ENCODE measurements at regions not wholly inside any gene's neighbourhood (a gene's known extent, or its start where the extent isn't known, plus 50 kb on each side); places are given as distances from the start of the nearest gene placed in this dataset.

DNA sequence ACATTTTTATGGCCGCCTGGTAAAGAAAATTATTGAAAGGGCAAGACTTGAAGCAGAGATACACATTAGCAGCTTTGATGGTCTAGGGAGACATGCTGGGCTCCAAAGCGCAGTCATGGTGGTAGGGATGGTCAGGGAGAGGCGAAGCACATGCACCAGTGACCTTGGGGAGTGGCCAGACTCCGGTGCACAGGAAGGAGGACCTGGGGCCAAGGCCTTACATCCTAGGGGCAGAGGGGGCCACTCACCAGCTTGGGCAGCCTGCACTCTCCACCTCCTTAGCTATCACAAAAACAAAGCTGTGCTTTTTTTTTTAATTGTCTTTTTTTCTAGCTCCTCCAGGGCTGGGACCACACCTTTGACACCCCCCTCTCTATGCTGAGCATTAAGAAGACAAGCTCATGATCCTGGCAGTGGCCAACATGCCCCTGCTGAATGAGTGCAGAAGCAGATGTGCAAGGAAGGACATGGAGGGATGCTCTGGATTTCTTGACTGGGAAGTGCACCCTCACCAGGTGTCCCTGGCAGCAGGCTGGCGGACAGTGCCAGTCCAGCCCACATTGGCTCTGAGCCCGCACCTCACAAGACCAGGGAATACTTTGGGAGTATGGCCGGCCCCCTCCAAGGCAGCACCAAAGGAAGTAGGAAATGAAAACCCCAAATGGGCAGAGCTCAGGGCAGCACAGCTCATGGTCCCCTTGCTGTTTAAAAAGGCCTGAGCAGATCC, 619.9 kb downstream of the TBC1D22A start:
- H2BK12ac ChIP-seq (ENCODE audit: low read length): no peak overlapping the region
- no CpG with 5 or more reads among the region's 7 CpGs for WGBS, 2 donors (ENCODE audit: extremely low coverage in 2 of 2, insufficient read length in 2 of 2, insufficient replicate concordance in 1 of 2)
- no peak overlapping the region for H3K4me3 ChIP-seq (ENCODE audit: low read length in 2 of 2)
- no peak overlapping the region for H2BK5ac ChIP-seq (ENCODE audit: low read length)
- H3K36me3 ChIP-seq (replicated peaks in 1 of 2; ENCODE audit: control insufficient read depth in 2 of 2, insufficient read depth in 2 of 2, low read length in 2 of 2): no peaks in the 10 kb centered on the region
- no peak overlapping the region for H2BK120ac ChIP-seq (ENCODE audit: low read depth, low read length)
- H3K9me3 ChIP-seq (replicated peaks in 1 of 2; ENCODE audit: control insufficient read depth in 2 of 2, insufficient read depth in 1 of 2, low read depth in 1 of 2, low read length in 2 of 2): peaks cover 0 to 52% of the 10 kb centered on the region in 2 donors
- H3K27ac ChIP-seq (replicated peaks; ENCODE audit: low read length): no peak overlapping the region
- no peak overlapping the region for H2BK15ac ChIP-seq (ENCODE audit: low read length)
- H2AFZ ChIP-seq (ENCODE audit: low read length): no peak overlapping the region
- no peaks in the 10 kb centered on the region for H3K4me1 ChIP-seq (ENCODE audit: control insufficient read depth in 2 of 2, insufficient read depth in 1 of 2, low read depth in 1 of 2, low read length in 2 of 2)
- H3K4ac ChIP-seq (ENCODE audit: low read length): no peak overlapping the region
- H2AK5ac ChIP-seq (ENCODE audit: low read depth, low read length): no peak overlapping the region
- H3K27me3 ChIP-seq (ENCODE audit: control insufficient read depth in 3 of 3, insufficient read depth in 3 of 3, low read depth in 1 of 3, low read length in 3 of 3): no peaks in the 10 kb centered on the region
- no peak overlapping the region for H3K18ac ChIP-seq (ENCODE audit: low read length)
- no peak overlapping the region for H3K14ac ChIP-seq (ENCODE audit: low read length)
- no peak overlapping the region for H3K9ac ChIP-seq (ENCODE audit: low read depth, low read length, poor library complexity)
- DNase-seq (ENCODE audit: low spot score): no peak
- H4K8ac ChIP-seq (ENCODE audit: low read depth, low read length): no peak overlapping the region
- no peak overlapping the region for H3K4me2 ChIP-seq (ENCODE audit: insufficient read depth, low read length, poor library complexity, severe bottlenecking)
- no peak overlapping the region for H3K23ac ChIP-seq (ENCODE audit: low read depth, low read length, poor library complexity)
- no peak overlapping the region for H4K91ac ChIP-seq (ENCODE audit: low read depth, low read length, poor library complexity)
- no peaks in the 10 kb centered on the region for H3K79me1 ChIP-seq (ENCODE audit: low read depth, low read length)

GRCh38 chr22:47381240-47381639, 618.8 kb downstream of the TBC1D22A start:
- Histone ChIP-seq H4K91ac (ENCODE audit: low read depth, low read length, poor library complexity) (no peak overlapping the region), H3K23ac (ENCODE audit: low read depth, low read length, poor library complexity) (no peak overlapping the region), H3K18ac (ENCODE audit: low read length) (no peak overlapping the region), H3K9ac (ENCODE audit: low read depth, low read length, poor library complexity) (no peak overlapping the region), H2BK5ac (ENCODE audit: low read length) (no peak overlapping the region), H4K8ac (ENCODE audit: low read depth, low read length) (no peak overlapping the region), H3K4me2 (ENCODE audit: insufficient read depth, low read length, poor library complexity, severe bottlenecking) (no peak overlapping the region), H2BK12ac (ENCODE audit: low read length) (no peak overlapping the region), H3K4me1 (ENCODE audit: control insufficient read depth in 2 of 2, insufficient read depth in 1 of 2, low read depth in 1 of 2, low read length in 2 of 2) (no peaks in the 10 kb centered on the region), H2BK15ac (ENCODE audit: low read length) (no peak overlapping the region), H2BK120ac (ENCODE audit: low read depth, low read length) (no peak overlapping the region), H3K4me3 (ENCODE audit: low read length in 2 of 2) (no peak overlapping the region), H3K27me3 (ENCODE audit: control insufficient read depth in 3 of 3, insufficient read depth in 3 of 3, low read depth in 1 of 3, low read length in 3 of 3) (no peaks in the 10 kb centered on the region), H3K36me3 (replicated peaks in 1 of 2; ENCODE audit: control insufficient read depth in 2 of 2, insufficient read depth in 2 of 2, low read length in 2 of 2) (no peaks in the 10 kb centered on the region), H3K79me1 (ENCODE audit: low read depth, low read length) (no peaks in the 10 kb centered on the region), H3K4ac (ENCODE audit: low read length) (no peak overlapping the region), H3K9me3 (replicated peaks in 1 of 2; ENCODE audit: control insufficient read depth in 2 of 2, insufficient read depth in 1 of 2, low read depth in 1 of 2, low read length in 2 of 2) (peaks cover 0 to 49% of the 10 kb centered on the region in 2 donors), H2AK5ac (ENCODE audit: low read depth, low read length) (no peak overlapping the region), H3K27ac (replicated peaks; ENCODE audit: low read length) (no peak overlapping the region), H2AFZ (ENCODE audit: low read length) (no peak overlapping the region), H3K14ac (ENCODE audit: low read length) (no peak overlapping the region)
- WGBS, 2 donors (ENCODE audit: extremely low coverage in 2 of 2, insufficient read length in 2 of 2, insufficient replicate concordance in 1 of 2): no CpG with 5 or more reads among the region's 14 CpGs
- no peak for DNase-seq (ENCODE audit: low spot score)

GRCh38 chr22:47380692-47381091, 618.2 kb downstream of the TBC1D22A start:
- no peak overlapping the region for H3K14ac ChIP-seq (ENCODE audit: low read length)
- peaks cover 2% of the 10 kb centered on the region for H3K79me1 ChIP-seq (ENCODE audit: low read depth, low read length)
- H2BK12ac ChIP-seq (ENCODE audit: low read length): no peak overlapping the region
- no peaks in the 10 kb centered on the region for H3K27me3 ChIP-seq (ENCODE audit: control insufficient read depth in 3 of 3, insufficient read depth in 3 of 3, low read depth in 1 of 3, low read length in 3 of 3)
- H2AFZ ChIP-seq (ENCODE audit: low read length): no peak overlapping the region
- H3K9ac ChIP-seq (ENCODE audit: low read depth, low read length, poor library complexity): no peak overlapping the region
- no peak overlapping the region for H3K23ac ChIP-seq (ENCODE audit: low read depth, low read length, poor library complexity)
- H3K4me1 ChIP-seq (ENCODE audit: control insufficient read depth in 2 of 2, insufficient read depth in 1 of 2, low read depth in 1 of 2, low read length in 2 of 2): no peaks in the 10 kb centered on the region
- no peak for DNase-seq (ENCODE audit: low spot score)
- H2AK5ac ChIP-seq (ENCODE audit: low read depth, low read length): no peak overlapping the region
- H3K4me3 ChIP-seq (ENCODE audit: low read length in 2 of 2): no peak overlapping the region
- H2BK15ac ChIP-seq (ENCODE audit: low read length): no peak overlapping the region
- no peak overlapping the region for H4K91ac ChIP-seq (ENCODE audit: low read depth, low read length, poor library complexity)
- H3K36me3 ChIP-seq (replicated peaks in 1 of 2; ENCODE audit: control insufficient read depth in 2 of 2, insufficient read depth in 2 of 2, low read length in 2 of 2): no peaks in the 10 kb centered on the region
- no peak overlapping the region for H3K4me2 ChIP-seq (ENCODE audit: insufficient read depth, low read length, poor library complexity, severe bottlenecking)
- no peak overlapping the region for H3K4ac ChIP-seq (ENCODE audit: low read length)
- no CpG with 5 or more reads among the region's 5 CpGs for WGBS, 2 donors (ENCODE audit: extremely low coverage in 2 of 2, insufficient read length in 2 of 2, insufficient replicate concordance in 1 of 2)
- no peak overlapping the region for H2BK5ac ChIP-seq (ENCODE audit: low read length)
- no peak overlapping the region for H3K18ac ChIP-seq (ENCODE audit: low read length)
- peaks cover 0 to 49% of the 10 kb centered on the region in 2 donors for H3K9me3 ChIP-seq (replicated peaks in 1 of 2; ENCODE audit: control insufficient read depth in 2 of 2, insufficient read depth in 1 of 2, low read depth in 1 of 2, low read length in 2 of 2)
- no peak overlapping the region for H3K27ac ChIP-seq (replicated peaks; ENCODE audit: low read length)
- no peak overlapping the region for H4K8ac ChIP-seq (ENCODE audit: low read depth, low read length)
- no peak overlapping the region for H2BK120ac ChIP-seq (ENCODE audit: low read depth, low read length)

GRCh38 chr22:47379037-47379436, 616.6 kb downstream of the TBC1D22A start:
- Histone ChIP-seq H3K18ac (ENCODE audit: low read length) (no peak overlapping the region), H3K27me3 (ENCODE audit: control insufficient read depth in 3 of 3, insufficient read depth in 3 of 3, low read depth in 1 of 3, low read length in 3 of 3) (no peaks in the 10 kb centered on the region), H3K36me3 (replicated peaks in 1 of 2; ENCODE audit: control insufficient read depth in 2 of 2, insufficient read depth in 2 of 2, low read length in 2 of 2) (no peaks in the 10 kb centered on the region), H3K4me2 (ENCODE audit: insufficient read depth, low read length, poor library complexity, severe bottlenecking) (no peak overlapping the region), H3K79me1 (ENCODE audit: low read depth, low read length) (peaks cover 2% of the 10 kb centered on the region), H3K23ac (ENCODE audit: low read depth, low read length, poor library complexity) (no peak overlapping the region), H2BK12ac (ENCODE audit: low read length) (no peak overlapping the region), H2BK120ac (ENCODE audit: low read depth, low read length) (no peak overlapping the region), H3K9me3 (replicated peaks in 1 of 2; ENCODE audit: control insufficient read depth in 2 of 2, insufficient read depth in 1 of 2, low read depth in 1 of 2, low read length in 2 of 2) (peaks cover 0 to 55% of the 10 kb centered on the region in 2 donors), H2BK15ac (ENCODE audit: low read length) (no peak overlapping the region), H3K14ac (ENCODE audit: low read length) (no peak overlapping the region), H2BK5ac (ENCODE audit: low read length) (no peak overlapping the region), H3K9ac (ENCODE audit: low read depth, low read length, poor library complexity) (no peak overlapping the region), H3K4me1 (ENCODE audit: control insufficient read depth in 2 of 2, insufficient read depth in 1 of 2, low read depth in 1 of 2, low read length in 2 of 2) (no peaks in the 10 kb centered on the region), H4K91ac (ENCODE audit: low read depth, low read length, poor library complexity) (no peak overlapping the region), H3K4me3 (ENCODE audit: low read length in 2 of 2) (no peak overlapping the region), H2AFZ (ENCODE audit: low read length) (no peak overlapping the region), H3K27ac (replicated peaks; ENCODE audit: low read length) (no peak overlapping the region), H3K4ac (ENCODE audit: low read length) (no peak overlapping the region), H4K8ac (ENCODE audit: low read depth, low read length) (no peak overlapping the region), H2AK5ac (ENCODE audit: low read depth, low read length) (no peak overlapping the region)
- DNase-seq (ENCODE audit: low spot score): no peak
- WGBS, 2 donors (ENCODE audit: extremely low coverage in 2 of 2, insufficient read length in 2 of 2, insufficient replicate concordance in 1 of 2): no CpG with 5 or more reads among the region's 37 CpGs
